ENCODE measurements at regions not wholly inside any gene's neighbourhood (a gene's known extent, or its start where the extent isn't known, plus 50 kb on each side); places are given as distances from the start of the nearest gene placed in this dataset.

DNA sequence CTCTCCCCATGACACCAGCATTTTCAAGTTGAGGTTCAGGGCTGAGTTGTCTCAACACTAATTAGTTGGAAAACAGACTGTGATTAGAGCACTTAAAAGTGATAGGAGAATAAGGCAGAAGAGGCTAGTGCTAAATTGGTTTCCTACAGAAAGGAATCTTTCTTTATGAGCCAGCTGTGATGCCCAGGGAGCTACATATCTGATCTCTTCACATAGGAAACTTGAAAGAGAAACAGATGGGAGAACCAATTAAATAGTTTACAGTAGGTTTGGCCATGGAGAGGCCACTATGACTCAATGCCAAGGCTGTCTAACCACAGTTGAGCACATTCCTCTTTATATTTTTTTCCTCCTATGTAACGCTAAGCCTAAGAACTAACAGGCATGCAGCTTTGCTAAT, 418.3 kb upstream of the CYRIA start:
- Mint-ChIP-seq H3K27me3 (ENCODE audit: unreplicated experiment) (no peaks in the 10 kb centered on the region), H3K36me3 (ENCODE audit: unreplicated experiment) (no peaks in the 10 kb centered on the region), H3K4me1 (ENCODE audit: unreplicated experiment) (no peaks in the 10 kb centered on the region), H3K4me3 (ENCODE audit: unreplicated experiment) (no peak overlapping the region), H3K9me3 (ENCODE audit: unreplicated experiment) (peaks cover 18% of the 10 kb centered on the region), H3K27ac (ENCODE audit: unreplicated experiment) (no peak overlapping the region)
- TF ChIP-seq, protein P1, sequence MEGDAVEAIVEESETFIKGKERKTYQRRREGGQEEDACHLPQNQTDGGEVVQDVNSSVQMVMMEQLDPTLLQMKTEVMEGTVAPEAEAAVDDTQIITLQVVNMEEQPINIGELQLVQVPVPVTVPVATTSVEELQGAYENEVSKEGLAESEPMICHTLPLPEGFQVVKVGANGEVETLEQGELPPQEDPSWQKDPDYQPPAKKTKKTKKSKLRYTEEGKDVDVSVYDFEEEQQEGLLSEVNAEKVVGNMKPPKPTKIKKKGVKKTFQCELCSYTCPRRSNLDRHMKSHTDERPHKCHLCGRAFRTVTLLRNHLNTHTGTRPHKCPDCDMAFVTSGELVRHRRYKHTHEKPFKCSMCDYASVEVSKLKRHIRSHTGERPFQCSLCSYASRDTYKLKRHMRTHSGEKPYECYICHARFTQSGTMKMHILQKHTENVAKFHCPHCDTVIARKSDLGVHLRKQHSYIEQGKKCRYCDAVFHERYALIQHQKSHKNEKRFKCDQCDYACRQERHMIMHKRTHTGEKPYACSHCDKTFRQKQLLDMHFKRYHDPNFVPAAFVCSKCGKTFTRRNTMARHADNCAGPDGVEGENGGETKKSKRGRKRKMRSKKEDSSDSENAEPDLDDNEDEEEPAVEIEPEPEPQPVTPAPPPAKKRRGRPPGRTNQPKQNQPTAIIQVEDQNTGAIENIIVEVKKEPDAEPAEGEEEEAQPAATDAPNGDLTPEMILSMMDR (IDR thresholded peaks at IDR 0.05): no peak
- no peak for DNase-seq (ENCODE audit: extremely low spot score, unreplicated experiment)

DNA sequence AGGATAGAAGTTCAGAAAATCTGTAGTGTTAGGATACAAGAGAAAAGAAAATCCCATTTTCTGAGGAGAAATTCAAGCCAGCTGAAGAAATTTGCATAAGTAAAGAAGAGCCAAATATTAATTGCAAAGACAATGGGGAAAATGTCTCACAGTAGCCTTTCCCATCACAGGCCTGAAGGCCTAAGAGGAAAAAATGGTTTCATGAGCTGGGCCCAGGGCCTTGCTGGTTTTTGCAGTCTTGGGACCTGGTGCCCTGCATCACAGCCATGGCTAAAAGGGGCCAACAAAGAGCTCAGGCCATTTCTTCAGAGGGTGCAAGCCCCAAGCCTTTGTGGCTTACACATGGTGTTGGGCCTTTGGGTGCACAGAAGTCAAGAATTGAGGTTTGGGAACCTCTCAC, 413.6 kb upstream of the CYRIA start:
- Mint-ChIP-seq H3K27ac (ENCODE audit: unreplicated experiment) (no peak overlapping the region), H3K4me1 (ENCODE audit: unreplicated experiment) (no peaks in the 10 kb centered on the region), H3K36me3 (ENCODE audit: unreplicated experiment) (no peaks in the 10 kb centered on the region), H3K4me3 (ENCODE audit: unreplicated experiment) (no peak overlapping the region), H3K27me3 (ENCODE audit: unreplicated experiment) (no peaks in the 10 kb centered on the region), H3K9me3 (ENCODE audit: unreplicated experiment) (peaks cover 26% of the 10 kb centered on the region)
- DNase-seq (ENCODE audit: extremely low spot score, unreplicated experiment): no peak
- TF ChIP-seq, protein P1 (IDR thresholded peaks at IDR 0.05): no peak

DNA sequence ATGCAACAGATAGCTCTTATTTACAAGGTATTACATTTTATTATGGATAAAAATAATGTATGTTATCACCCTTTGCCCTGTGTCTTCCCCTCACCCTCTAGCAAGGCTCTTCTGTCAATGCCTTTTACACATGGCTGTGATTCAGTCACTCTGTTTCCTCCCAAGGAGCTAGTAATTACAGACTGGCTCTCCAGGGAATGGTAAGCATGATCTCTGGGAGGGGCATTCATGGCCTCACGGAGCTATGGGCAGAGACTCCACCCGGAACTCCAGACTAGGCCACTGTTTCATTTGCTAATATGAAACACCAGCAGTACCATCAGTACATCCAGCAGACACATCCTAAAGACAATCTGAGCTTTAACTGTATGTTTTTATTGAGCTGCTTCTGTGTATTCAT, 410.9 kb upstream of the CYRIA start:
- TF ChIP-seq, protein P1 (IDR thresholded peaks at IDR 0.05): no peak
- Mint-ChIP-seq H3K27ac (ENCODE audit: unreplicated experiment) (no peak overlapping the region), H3K27me3 (ENCODE audit: unreplicated experiment) (no peaks in the 10 kb centered on the region), H3K4me3 (ENCODE audit: unreplicated experiment) (no peak overlapping the region), H3K4me1 (ENCODE audit: unreplicated experiment) (no peaks in the 10 kb centered on the region), H3K9me3 (ENCODE audit: unreplicated experiment) (peaks cover 28% of the 10 kb centered on the region), H3K36me3 (ENCODE audit: unreplicated experiment) (no peaks in the 10 kb centered on the region)
- DNase-seq (ENCODE audit: extremely low spot score, unreplicated experiment): no peak

DNA sequence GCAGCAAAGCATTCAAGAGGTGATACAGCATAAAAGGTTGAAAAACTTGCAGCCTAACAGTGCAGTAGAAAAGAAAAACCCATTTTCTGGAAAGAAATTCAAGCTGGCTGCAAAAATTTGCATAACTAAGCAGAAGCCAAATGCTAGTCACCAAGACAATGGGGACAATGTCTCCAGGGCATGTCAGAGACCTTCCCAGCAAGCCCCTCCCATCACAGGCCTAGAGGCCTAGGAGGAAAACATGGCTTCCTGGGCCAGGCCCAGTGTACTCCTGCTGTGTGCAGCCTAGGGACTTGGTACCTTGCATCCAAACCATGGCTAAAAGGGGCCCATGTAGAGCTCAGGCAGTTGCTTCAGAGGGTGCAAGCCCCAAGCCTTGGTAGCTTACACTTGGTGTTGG, 405.1 kb upstream of the CYRIA start:
- Mint-ChIP-seq H3K4me1 (ENCODE audit: unreplicated experiment) (no peaks in the 10 kb centered on the region), H3K27ac (ENCODE audit: unreplicated experiment) (no peak overlapping the region), H3K4me3 (ENCODE audit: unreplicated experiment) (no peak overlapping the region), H3K27me3 (ENCODE audit: unreplicated experiment) (no peaks in the 10 kb centered on the region), H3K9me3 (ENCODE audit: unreplicated experiment) (peaks cover 23% of the 10 kb centered on the region), H3K36me3 (ENCODE audit: unreplicated experiment) (no peaks in the 10 kb centered on the region)
- DNase-seq (ENCODE audit: extremely low spot score, unreplicated experiment): no peak
- TF ChIP-seq, protein P1 (IDR thresholded peaks at IDR 0.05): no peak

DNA sequence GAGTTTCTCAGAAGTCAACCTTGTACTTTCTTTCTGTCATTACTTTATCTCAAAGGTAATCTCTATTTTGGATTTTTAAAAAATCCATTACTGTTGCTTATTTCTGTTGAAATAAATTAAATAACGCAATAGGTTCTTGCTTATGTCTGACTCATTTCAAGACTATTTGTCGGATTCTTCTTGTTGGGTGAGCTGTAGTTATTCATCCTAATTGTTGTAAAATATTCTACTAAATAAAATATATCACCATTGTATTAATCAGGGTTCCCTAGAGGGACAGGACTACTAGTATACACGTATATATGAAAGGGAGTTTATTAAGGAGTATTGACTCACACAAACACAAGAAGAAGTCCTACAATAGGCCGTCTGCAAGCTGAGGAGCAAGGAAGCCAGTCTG, 403.9 kb upstream of the CYRIA start:
- H3K27me3 Mint-ChIP-seq (ENCODE audit: unreplicated experiment): no peaks in the 10 kb centered on the region
- no peak for DNase-seq (ENCODE audit: extremely low spot score, unreplicated experiment)
- peaks cover 23% of the 10 kb centered on the region for H3K9me3 Mint-ChIP-seq (ENCODE audit: unreplicated experiment)
- H3K4me1 Mint-ChIP-seq (ENCODE audit: unreplicated experiment): no peaks in the 10 kb centered on the region
- H3K36me3 Mint-ChIP-seq (ENCODE audit: unreplicated experiment): no peaks in the 10 kb centered on the region
- H3K4me3 Mint-ChIP-seq (ENCODE audit: unreplicated experiment): no peak overlapping the region
- no peak overlapping the region for H3K27ac Mint-ChIP-seq (ENCODE audit: unreplicated experiment)
- TF ChIP-seq, protein P1 (IDR thresholded peaks at IDR 0.05): no peak

All from osteocyte (in vitro differentiated cells).